ENCODE measurements at regions not wholly inside any gene's neighbourhood (a gene's known extent, or its start where the extent isn't known, plus 50 kb on each side); places are given as distances from the start of the nearest gene placed in this dataset.
"Not testable (repeated sequence)": the region's sequence is repeated elsewhere in the genome, so short reads cannot be mapped to it uniquely, and the experiment has no call there.

DNA sequence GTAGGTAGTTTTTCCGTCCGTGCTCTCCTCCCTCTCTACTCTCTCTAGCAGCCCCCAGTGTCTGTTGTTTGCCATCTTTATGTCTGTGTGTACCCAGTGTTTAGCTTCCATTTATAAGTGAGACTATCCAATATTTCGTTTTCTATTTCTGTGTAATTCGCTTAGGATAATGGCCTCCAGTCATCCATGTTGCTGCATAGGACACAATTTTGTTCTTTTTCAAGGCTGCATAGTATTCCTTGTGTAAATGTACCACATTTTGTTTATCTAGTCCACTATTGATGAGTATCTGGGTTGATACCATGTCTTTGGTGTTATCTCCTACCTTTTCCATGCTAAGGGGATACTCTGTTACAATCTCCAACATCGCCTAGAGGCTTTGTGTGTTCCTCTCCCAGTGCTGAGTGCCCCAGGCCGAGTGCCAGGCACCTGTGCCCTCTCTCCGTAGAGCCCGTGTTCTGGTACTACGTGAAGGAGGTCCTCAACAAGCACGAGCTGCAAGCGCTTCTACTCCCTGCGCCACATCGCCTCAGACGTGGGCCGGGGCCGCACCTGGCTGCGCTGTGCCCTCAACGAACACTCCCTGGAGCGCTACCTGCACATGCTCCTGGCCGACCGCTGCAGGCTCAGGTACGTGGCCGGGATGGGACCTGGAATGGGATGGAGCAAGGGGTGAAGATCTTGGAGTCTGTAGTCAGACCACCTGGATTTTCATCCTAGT, 51.0 kb downstream of the NPIPB11 start:
- DNase-seq = not testable (repeated sequence)

DNA sequence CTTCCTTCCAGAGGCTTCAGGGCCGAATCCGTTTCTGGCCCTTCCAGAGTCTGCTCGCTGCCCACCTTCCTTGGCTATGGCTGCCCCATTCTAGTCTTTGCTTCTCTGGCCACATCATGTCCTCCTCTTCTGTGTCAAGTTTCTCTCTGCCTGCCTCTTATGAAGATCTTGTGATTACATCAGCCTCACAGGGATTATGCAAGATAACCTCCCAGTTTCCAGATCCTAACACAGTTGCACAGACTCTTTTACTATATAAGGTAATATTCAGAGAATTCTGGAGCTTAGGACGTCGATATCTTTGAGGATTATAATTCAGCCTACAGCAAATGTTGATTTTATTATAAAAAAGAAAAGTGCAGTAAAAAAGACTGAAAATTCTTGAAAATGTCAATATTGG, 52.1 kb downstream of the NPIPB11 start:
- not testable (repeated sequence) for DNase-seq

DNA sequence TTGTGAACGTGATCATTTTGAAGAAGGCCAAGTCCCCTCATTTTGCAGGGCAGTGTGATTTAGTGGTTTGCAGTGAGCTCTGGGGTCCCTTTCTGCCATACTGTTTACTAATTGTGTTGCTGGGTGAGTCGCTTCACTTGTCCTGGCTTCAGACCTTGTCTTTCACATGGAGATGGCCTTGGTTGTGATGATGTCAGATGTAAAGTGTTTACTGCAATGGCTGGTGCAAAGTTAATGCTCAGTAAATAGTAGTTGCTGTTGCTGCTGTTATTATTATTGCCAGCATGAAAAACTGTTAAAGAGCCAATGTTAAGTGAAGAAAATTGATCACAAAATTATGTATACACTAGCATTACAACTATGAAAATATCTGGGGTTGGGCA, 53.9 kb downstream of the NPIPB11 start:
- not testable (repeated sequence) for DNase-seq

DNA sequence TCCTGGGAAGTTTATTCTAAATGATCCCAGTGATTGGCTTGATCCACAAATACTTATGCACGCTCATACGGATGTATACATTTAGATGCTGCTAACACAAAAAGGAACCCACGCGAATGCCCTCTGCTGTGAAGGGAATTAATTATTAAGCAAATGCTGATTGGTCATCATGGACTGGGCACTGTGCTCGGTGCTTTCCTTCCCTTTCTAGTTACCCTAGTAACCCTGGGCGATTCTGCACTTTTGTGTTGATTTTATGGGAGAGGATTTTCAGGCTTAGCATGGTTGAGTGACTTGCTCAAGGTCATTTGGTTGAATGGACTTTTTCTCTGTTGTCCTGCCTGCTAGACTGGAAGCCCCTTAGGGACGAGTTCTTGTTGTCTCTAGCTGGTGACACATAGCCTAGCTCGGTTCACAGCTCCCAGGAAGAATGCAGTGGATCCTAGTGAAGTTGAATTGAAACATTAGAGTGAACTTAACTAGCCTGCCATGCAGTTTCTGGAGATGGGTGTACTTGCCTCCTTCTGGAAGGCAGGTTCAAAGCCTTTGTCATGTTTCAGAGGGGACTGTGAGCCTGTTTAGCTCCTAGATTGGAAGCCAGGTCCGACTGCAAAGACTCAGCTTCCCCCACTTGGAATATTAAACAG, 54.4 kb downstream of the NPIPB11 start:
- not testable (repeated sequence) for DNase-seq

DNA sequence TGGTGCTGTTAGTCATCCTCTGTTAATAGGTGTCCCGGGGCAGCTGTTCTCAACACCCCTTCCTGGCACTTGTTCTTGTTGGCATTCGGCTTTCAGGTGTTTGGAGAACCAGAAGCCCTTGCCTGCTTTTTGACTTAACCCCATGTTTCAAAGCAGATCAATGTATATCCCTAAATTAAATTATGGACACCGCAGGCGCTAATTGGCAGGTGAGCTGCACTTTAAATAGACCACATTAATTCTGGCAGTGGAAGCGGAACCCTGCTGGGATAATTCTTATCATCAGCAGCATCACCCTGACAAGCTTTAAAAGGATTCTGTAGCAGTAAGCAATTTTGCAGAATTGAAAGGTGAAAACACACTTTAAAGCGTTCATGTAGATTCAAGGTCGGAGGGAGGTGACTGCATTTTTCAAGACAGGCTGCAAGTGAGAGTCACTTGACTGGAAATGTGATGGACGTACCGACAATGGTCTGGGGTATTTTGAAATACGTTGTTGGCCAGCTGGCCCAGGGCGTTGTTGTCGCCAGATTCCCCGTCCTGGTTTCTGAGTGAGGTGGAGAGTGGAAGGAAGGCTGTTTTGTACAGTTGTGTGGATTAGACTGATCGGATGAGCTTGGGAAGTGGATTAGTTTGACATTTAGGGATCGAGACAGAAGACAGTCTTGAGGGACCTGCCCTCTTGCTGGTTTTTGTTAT, 55.1 kb downstream of the NPIPB11 start:
- not testable (repeated sequence) for DNase-seq

DNA sequence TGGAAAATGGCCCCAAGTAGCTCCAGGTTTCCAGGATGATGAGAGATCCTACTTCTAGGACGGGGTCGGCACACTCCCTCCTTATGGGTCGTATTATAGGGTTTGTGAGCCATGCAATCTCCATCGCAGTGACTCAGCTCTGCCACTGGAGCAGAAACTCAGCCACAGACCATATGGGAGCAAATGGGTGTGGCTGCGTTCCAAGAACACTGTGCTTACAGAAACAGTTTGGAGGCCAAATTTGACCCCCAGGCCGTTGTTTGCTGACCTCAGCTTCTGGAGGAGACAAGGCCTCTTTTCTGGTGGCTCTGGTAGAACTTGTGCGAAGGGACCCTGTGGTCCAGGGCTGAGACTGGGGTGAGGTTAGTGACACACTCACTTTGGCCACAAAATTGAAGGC, 56.5 kb downstream of the NPIPB11 start:
- not testable (repeated sequence) for DNase-seq

DNA sequence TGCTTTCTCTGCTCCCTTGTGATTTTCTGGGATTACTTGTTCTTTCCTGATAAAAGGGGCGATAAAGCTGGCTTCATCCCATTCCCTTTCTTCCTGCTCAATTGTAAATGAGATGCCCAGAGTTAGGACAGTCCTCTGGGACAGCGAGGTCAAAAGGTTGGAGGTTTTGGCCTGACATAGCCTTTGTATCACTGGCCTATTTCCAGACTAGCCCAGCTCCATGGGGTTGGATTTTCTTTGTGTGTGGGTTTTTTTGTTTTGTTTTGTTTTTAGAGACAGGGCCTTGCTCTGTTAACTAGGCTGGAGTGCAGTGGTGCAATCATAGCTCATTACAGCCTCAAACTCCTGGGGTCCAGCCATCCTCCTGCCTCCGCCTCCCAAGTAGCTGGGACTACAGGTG, 57.8 kb downstream of the NPIPB11 start:
- not testable (repeated sequence) for DNase-seq

DNA sequence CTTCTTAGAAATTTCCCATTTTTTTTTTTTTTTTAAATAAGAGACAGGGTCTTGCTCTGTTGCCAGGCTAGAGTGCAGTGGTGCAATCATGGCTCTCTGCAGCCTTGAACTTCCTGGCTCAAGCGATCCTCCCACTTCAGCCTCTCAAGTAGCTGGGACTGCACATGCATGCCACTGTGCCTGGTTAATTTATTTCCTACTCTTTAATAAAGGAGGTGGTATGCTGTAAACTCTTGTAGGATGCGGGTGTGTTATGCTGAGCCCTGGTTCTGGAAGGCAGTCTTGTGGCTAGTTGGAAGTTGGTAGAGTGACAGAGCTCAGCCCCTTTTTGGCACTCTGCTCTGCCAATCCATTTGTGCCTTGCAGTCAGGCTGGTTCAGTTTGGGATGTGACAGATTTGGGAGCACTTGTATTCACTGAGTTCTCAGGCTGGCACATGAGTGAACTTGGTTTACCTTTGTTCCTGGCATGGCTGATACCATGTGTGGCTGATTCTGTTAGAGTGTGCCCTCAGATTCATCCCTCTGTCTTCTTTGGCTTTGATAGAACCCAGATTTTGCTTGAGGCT, 58.3 kb downstream of the NPIPB11 start:
- DNase-seq = not testable (repeated sequence)

DNA sequence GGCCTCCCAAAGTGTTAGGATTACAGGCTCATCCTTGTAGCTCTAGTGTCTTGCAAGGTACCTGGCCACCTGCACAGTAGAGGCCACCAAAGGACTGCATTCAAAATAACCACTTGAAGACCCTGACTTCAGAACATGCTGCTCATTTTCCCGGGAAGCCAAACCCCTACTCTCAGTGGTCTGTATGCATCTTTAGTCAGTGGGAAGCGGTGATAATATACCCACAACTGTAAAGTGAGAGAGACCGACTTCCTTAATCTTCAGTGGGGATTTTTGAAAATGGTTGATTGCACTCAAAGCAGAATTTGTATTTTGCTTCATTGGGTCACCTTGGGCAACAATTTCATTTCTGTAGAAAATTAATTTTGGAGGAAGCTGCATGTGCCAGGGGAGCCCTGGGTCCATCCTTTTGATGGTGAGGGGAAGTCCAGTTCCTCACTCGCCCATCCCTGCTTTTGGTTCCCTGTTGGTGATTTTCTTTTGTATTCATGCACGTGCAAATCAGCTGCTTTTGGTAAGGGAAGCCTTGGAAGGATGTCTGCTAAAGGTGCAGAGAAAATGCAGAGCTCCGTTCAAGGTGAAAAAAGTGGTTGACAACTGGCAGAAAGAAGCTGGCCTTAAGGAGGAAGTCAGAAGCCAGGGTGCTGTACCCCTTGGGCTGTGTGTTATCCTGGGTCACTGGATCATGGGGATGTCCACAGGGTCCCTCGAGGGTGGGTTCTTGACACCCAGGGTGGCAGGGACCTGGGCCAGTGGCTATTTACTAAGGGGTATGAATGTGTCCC, 59.5 kb downstream of the NPIPB11 start:
- DNase-seq = not testable (repeated sequence)

DNA sequence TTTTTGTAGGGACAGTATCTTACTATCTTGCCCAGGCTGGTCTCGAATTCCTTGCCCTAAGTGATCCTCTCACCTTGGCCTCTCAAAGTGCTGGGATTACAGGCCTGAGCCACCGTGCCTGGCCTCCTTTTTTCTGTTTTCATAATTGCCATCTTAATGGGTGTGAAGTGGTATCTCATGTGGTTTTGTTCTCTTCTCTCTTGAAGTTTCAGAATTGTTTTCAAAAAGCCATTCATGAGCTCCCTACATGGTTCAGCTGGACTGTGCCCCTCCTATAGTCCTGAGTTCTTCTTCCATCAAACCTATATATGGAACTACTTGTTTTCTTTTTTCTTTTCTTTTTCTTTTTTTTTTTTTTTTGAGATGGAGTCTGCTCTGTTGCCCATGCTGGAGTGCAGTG, 60.3 kb downstream of the NPIPB11 start:
- DNase-seq = not testable (repeated sequence)

DNA sequence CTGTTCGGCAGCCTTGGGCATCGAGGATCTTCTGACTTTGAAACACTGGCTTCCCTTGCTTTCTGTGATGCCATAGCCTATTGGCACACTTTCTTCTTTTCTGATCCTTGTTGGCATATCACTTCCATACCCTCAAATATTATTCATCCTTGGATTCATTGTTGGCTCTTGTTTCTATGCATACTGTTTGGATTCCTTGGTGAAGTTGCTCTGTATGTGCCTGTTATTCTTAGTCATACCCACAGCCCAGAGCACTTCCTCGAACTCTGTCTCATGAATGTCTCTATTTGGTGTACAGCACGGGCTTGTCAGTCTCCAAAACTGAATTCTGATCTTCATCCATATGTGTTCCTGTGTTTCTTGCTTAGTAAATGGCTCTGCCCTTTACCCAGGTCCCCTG, 63.6 kb downstream of the NPIPB11 start:
- DNase-seq = not testable (repeated sequence)

DNA sequence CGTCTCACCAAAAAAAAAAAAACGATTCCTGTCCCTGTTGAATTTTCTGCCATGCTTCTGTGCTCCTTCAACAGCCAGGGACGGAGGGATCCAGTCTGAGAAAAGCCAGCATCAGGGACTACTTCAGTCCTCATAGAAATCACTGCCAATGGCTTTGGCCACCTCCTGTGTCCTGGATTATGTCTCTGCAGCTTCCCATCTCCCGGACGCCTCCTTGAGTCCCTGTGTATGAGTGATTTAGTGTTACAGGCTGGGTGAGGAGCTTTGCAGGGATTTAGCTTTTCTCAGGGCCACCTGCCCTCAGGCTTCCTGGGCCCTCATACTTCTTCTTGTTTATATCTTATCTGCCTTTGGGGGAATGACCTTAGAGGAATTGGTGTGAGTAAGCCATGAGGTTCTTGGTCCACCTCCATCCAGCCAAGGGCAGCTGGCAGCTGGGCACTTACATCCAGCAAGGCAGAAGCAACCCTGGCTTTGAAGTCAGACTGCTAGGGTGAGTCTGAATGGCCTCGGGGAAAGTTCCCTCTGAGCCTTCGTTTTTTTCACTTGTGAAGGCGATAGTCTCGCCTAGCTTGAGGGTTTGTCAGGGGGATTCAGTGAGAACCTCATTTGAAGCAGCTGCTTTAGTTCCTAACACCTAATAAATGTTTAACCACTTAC, 65.6 kb downstream of the NPIPB11 start:
- DNase-seq = not testable (repeated sequence)

DNA sequence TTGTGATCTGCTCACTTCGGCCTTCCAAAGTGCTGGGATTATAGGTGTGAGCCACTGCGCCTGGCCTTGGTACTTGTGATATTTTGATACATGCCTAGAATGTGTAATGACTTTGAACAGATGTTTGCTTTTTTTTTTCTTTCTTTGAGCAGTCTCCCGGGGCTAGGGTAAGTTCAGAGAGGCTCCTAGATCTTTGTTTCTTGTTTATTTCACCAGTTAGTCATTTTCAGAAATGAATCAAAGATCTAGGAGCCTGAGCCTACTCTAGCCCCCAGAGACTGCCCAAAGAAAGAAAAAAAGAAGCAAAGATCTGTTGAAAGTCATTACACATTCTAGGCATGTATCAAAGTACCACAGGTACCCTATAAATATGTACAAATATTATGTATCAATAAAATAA, 66.3 kb downstream of the NPIPB11 start:
- not testable (repeated sequence) for DNase-seq

DNA sequence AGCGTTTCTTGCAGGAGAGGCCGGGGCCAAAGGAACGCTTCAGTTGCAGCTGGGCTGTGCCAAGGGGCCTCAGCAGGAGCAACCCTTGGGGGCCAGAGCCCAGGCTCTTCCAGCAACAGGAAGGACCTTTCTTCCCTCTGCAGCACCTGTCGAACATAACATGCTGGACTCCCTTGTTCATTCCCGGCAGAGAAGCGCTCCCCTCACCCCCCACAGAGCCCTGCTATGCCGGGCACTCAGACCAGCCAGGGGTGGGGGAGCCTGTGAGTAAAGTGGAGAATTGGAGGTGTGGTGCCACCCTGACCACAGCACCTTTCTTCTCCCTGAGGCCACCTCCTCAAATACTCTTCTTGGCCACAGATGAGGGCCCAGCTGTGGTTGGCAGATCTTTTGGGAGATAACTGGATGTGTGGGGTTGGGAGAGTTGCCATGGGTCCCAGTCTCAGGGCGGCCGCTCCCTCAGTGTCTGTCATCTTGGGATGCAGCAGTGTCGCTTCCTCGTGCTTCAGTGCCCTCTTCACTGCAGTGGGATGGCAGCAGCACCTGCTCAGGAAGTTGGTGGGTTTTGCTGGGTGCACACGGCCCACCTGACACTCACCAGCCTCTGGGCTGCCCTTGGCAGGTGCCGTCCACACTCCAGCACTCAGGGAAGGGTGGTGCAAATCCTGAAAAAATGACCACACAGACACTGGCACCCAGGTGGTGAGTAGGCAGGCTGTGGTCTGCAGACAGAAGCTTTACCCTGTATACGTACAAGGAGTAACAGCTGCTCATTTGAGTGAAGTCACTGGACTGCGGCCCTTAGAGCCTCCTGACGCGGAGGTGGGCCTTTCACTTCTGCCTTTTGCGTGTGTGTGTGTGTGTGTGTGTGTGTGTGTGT, 67.5 kb downstream of the NPIPB11 start:
- DNase-seq = not testable (repeated sequence)

DNA sequence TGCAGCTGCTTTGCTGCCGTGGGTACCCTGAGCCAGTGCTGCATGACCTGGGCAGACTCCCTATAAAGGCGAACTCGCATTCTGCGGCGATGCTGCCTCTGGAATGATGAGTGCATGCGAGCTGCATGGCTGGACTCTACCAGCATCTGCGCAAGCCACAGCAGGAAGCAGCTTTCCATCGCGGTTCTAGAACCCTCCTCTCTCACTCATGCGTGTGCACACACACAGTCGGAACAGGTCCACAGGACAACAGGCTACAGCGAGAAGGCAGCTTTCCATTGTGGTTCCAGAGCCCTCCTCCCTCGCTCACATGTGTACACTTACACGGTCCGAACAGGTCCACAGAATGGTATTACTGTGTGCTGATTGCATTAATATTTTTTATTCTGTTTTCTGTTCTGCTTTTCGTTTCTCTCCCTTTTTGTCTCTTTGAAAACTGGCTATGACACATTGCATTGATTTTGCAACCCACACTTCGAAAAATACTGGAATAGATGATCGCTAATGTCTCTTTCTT, 69.1 kb downstream of the NPIPB11 start:
- not testable (repeated sequence) for DNase-seq

DNA sequence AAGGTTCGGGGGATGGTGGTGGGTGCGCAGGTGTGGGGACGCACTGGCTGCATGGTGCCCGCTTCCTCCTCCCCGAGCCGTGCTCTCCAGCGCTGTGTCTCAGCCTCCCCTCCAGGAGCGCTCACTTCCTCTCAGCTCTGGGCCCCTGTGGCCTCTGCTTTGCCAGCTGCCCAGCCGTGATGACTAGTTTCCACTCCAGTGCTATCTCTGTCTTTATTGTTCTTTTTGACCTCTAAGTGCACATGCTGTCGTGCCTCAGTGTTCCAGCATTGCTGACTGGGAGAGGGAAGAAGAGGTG, 71.0 kb downstream of the NPIPB11 start:
- not testable (repeated sequence) for DNase-seq

DNA sequence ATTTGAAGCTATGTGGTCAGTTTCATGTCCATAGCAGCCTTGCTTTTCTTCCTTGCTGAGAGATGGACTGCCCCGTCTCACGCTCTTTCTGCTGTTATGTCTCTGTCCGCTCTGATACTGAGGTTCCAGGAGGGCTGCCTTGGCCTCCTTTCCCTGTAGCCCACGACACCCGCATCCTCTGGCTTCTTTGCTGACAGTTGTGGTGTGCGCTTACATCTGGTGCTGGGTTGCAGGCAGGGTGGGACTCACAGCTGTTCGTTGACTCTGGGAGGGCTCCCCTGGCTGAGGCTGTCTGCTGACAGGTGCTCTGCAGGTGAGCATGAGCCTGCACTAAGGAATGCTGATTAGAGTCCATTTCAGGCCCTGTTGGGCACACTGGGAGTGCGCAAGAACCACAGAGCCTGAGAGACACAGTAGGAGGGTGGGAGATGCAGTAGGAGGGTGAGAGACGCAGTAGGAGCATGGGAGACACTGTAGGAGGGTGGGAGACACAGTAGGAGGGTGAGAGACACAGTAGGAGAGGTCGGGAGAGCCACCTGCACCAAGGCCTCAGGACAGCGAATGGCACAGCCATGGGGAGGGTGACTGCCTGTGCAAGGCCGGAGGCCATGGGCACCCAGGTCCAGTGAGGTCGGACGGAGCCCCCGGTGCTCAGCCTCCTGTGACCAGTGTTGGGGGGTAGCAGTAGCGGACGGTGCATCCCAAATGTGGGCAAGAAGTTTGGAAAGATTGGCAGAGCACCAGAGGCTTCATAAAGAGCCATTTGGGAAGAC, 71.5 kb downstream of the NPIPB11 start:
- not testable (repeated sequence) for DNase-seq

DNA sequence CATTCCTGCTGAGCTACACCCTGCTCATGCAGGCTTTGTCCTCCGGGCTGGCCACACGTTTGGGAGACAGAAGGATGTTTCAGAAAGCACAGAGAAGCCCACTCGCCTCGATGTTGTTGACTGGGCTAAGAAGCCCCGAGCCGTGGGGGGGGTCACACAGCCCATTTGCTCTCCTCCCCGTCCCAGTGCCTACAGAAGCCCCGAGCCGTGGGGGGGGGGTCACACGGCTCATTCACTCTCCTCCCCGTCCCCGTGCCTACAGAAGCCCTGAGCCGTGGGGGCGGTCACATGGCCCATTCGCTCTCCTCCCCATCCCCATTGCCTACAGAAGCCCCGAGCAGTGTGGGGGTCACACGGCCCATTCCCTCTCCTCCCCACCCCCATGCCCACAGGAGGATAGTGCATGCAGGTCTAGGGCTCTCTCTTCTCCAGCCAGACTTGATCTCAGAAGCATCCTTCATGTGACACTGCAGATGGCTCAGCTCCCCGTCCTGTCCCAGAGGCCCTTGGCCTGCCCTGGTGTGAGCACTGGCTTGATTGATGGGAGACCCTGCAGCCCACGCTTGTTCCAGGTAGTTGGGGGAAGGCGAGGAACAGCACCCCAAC, 72.9 kb downstream of the NPIPB11 start:
- not testable (repeated sequence) for DNase-seq

DNA sequence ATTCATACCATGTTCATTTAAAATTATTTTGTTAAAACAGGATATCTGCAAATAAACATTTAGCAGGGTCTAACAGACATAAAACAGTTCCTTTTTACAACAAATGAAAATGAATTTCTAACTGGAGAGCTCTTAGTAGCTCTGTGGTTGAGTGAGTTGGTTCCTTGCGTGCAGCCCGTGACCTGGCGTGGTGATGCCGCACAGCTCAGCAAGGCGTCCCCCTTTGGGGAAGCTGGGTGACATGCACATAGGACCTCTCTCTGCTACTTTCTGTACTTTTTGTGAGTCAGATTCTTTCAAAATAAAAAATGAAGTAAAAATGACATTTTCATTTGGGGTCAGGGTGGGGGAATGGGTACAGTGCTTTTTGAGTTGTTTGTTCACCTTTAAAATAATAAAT, 75.9 kb downstream of the NPIPB11 start:
- not testable (repeated sequence) for DNase-seq

DNA sequence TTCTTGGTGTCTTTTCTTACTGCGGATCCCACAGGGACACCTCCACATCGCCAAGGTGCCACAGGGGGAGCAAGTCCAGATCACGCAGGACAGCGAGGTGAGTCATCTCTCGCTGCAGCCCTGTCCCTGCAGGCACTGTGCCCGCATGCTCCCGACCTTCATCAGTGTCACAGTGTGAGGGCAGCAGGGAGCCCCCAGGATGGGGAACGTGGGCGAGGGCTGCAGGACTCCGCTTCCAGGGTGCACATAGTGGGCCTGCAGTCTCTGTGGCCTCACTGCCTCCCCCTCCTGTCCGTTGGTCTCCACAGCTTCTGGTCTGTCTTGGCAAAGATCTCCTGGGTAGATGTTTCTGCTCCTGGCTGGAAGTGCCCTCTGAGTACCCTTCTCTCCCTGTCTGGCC, 78.0 kb downstream of the NPIPB11 start:
- DNase-seq = not testable (repeated sequence)

Measured in NCI-H187 (cell line).